GM13977 (cell line): ENCODE measurements at regions not wholly inside any gene's neighbourhood (a gene's known extent, or its start where the extent isn't known, plus 50 kb on each side); places are given as distances from the start of the nearest gene placed in this dataset.

Experiments used
- DNase-seq: peaks from one replicate; pipeline ENCODE4 v3.0.0; 2012; ENCODE audit warnings: low spot score
- in situ Hi-C: fragments of 300-500 bp; cut with MboI; formaldehyde crosslinking; loops from one replicate; pipeline ENCODE4 v1.12.0; 2022; ENCODE audit warnings: low sequenced_read_pairs, low pct_unique_long_range_greater_than_20kb, mixed read lengths, inconsistent platforms; ENCODE audit not compliant: unreplicated experiment
- TF ChIP-seq, protein P1 (sequence below): IDR thresholded peaks from 2 replicates; pipeline ENCODE4 v1.5.1; 2012; ENCODE audit warnings: mild to moderate bottlenecking, control low read depth; ENCODE audit not compliant: insufficient read depth; ENCODE audit errors: extremely low read depth, missing control alignments

- DNase-seq: no peak
- in situ Hi-C loops: no loop called here
- TF ChIP-seq, protein P1, sequence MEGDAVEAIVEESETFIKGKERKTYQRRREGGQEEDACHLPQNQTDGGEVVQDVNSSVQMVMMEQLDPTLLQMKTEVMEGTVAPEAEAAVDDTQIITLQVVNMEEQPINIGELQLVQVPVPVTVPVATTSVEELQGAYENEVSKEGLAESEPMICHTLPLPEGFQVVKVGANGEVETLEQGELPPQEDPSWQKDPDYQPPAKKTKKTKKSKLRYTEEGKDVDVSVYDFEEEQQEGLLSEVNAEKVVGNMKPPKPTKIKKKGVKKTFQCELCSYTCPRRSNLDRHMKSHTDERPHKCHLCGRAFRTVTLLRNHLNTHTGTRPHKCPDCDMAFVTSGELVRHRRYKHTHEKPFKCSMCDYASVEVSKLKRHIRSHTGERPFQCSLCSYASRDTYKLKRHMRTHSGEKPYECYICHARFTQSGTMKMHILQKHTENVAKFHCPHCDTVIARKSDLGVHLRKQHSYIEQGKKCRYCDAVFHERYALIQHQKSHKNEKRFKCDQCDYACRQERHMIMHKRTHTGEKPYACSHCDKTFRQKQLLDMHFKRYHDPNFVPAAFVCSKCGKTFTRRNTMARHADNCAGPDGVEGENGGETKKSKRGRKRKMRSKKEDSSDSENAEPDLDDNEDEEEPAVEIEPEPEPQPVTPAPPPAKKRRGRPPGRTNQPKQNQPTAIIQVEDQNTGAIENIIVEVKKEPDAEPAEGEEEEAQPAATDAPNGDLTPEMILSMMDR: no peak
Measured at GRCh38 chr1:5576673-5577065, 415.6 kb downstream of the NPHP4 start.

GRCh38 chr1:5576011-5576672 is 416.1 kb downstream of the NPHP4 start:
- no peak for DNase-seq
- TF ChIP-seq, protein P1: no peak
- in situ Hi-C loops: no loop called here

DNA sequence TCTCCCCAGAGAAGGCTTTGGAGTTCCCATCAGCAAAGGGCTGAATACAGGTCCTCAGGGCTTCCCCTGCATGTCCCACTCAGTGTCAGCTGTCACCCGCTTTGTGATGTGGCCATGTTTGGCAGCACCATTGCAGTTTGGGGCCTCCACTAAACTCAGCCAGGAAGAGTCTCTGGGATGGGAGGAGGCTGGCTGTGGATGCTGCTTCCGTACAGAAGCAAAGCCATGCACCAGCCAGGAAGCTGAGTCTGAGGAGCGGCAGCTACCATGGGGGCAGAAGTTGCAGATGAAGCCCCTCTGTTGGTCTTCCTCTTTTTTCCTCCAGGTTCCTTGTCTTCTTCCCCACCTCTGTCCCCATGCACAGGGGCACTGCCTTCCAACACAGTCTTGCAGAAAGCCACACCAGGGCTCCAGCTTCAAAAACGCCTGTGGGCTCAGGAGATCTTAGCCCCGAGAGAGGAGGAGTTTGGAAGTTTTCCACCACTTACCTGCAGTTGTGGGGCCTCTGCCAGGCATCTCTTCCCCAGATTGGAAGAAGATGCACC is 416.8 kb downstream of the NPHP4 start:
- in situ Hi-C loops: no loop called here

DNA sequence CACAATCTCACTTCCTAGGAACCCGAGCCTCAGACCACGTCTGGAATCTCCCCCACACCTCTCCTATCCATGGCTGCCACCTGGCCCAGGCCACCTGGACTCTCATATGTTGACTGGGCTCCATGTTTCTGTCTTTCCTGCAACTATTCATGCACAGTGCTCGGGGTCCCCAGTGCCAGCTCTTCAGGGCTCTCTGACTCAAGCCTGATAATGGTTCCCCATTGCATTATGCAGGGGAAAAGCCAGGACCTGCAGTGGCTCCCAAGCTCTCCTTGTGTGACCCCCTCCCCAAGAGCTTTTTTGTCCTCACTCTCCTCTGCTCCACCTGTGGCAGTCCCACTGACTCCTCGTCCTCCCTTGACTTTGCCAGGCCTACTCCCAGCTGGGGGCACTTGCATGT is 417.6 kb downstream of the NPHP4 start:
- TF ChIP-seq, protein P1: no peak
- DNase-seq: no peak
- in situ Hi-C loops: no loop called here

More for the DNA sequence above, 416.8 kb downstream of the NPHP4 start:
- no peak for DNase-seq
- TF ChIP-seq, protein P1: no peak

- TF ChIP-seq, protein P1: no peak
- in situ Hi-C loops: no loop called here
- no peak for DNase-seq
Measured at GRCh38 chr1:5572794-5573193, 419.4 kb downstream of the NPHP4 start.

DNA sequence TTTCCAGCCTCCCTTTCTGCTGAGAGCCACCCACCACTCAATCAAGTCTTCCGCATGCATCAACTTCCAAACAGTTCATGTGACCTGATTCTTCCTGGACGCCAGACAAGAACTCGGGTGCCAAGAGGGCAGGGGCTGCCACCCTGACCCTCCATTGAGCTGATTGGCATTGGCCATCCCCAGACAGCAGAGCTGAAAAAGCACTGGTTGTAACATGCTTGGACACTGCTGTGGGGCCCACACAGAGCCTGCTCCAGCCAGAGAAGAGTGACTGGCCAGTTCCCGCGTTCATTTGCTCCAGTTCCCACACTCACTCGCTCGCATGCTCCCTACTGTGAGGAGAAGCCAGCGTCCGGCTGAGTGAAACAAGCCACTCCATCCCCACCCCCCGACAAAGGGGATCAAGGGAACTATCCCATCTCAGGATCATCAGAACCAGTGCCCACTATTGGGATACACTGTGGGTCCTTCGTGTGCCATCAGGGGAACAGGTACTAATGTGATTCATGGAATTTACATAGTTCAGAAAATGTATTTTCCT is 420.3 kb downstream of the NPHP4 start:
- TF ChIP-seq, protein P1: no peak
- in situ Hi-C loops: no loop called here
- DNase-seq: no peak
